K562 (cell line): ENCODE measurements at regions not wholly inside any gene's neighbourhood (a gene's known extent, or its start where the extent isn't known, plus 50 kb on each side); places are given as distances from the start of the nearest gene placed in this dataset.

Experiments
- ATAC-seq: fragments of 200-7000 bp; cut with Tn5 transposase; 3 replicates; pipeline ENCODE4 v1.9.1; 2020; ENCODE audit warnings: moderate library complexity
- BruUV-seq: library from RNA; stranded (reverse); fragments of 400-500 nt; replicated peaks from 2 replicates; lab custom pipeline; 2021; lab: Mats Ljungman, UMichigan
- CTCF ChIA-PET: fragments of 300-600 bp; formaldehyde crosslinking; extraction: SDS; loops from one replicate; lab custom pipeline; 2021; ENCODE audit warnings: low intra/inter-chr PET ratio; lab: Yijun Ruan, JAX
- POLR2A ChIA-PET: fragments of 300-600, 350-650 bp; sonication (Branson Sonifier 250); formaldehyde crosslinking; extraction: SDS; loops from one replicate; lab custom pipeline; 2021; ENCODE audit warnings: antibody characterized with exemption, inconsistent platforms; lab: Yijun Ruan, JAX
- DNase-seq, 4 experiments: peaks; one replicate each; pipeline versions ENCODE4 v3.0.0 to v3.0.0-alpha.2; 2011 to 2018; ENCODE audit warnings: low spot score in 3 of 4, mixed read lengths in 3 of 4; ENCODE audit errors: extremely low read depth in 1 of 4
- FAIRE-seq: peaks from 2 replicates; lab custom pipeline; 2011; peaks lifted over from hg19 to GRCh38; lab: Jason Lieb, UNC
- H2AFZ ChIP-seq: 2 replicates; pipeline ENCODE4 v1.6.0; 2011; ENCODE audit warnings: low read depth, low read length, control low read depth, inconsistent platforms
- H3K27ac ChIP-seq: fragments of 200-600 bp; 3 replicates; pipeline ENCODE4 v1.8.0; 2011; ENCODE audit warnings: low read depth, mild to moderate bottlenecking, control low read depth, inconsistent platforms, low read length, moderate library complexity, mixed read lengths; ENCODE audit errors: extremely low read depth
- H3K27me3 ChIP-seq, 2 experiments: fragments of 300-600 bp in 1 of 2; 2 replicates in 1 of 2; 3 replicates in 1 of 2; pipeline versions ENCODE4 v1.6.0 to v1.8.0; 2011; ENCODE audit warnings: inconsistent platforms in 2 of 2, low read length in 2 of 2, mild to moderate bottlenecking in 1 of 2, mixed read lengths in 1 of 2, moderate library complexity in 1 of 2; ENCODE audit not compliant: control insufficient read depth in 2 of 2, insufficient read depth in 2 of 2
- H3K36me3 ChIP-seq: fragments of 300-600 bp; 3 replicates; pipeline ENCODE4 v1.8.0; 2011; ENCODE audit warnings: mild to moderate bottlenecking, low read length, inconsistent platforms; ENCODE audit not compliant: control insufficient read depth, insufficient read depth
- H3K4me1 ChIP-seq, 2 experiments: fragments of 200-600 bp in 1 of 2; replicated peaks in 1 of 2; 2 replicates in 1 of 2; 3 replicates in 1 of 2; pipeline versions ENCODE4 v1.5.1 to v1.8.0; 2011; ENCODE audit warnings: inconsistent platforms in 2 of 2, low read length in 2 of 2, mild to moderate bottlenecking in 1 of 2, mixed read lengths in 1 of 2, moderate library complexity in 1 of 2; ENCODE audit not compliant: control insufficient read depth in 2 of 2, insufficient read depth in 2 of 2
- H3K4me2 ChIP-seq: 2 replicates; pipeline ENCODE4 v1.6.1; 2011; ENCODE audit warnings: low read length, control low read depth, inconsistent platforms, mixed read lengths; ENCODE audit not compliant: insufficient read depth
- H3K4me3 ChIP-seq: fragments of 200-600 bp; sonication (generic), shearing (Covaris generic); 2 replicates; pipeline ENCODE4 v1.5.1; 2016; ENCODE audit warnings: control low read depth, inconsistent platforms
- H3K79me2 ChIP-seq: fragments of 200-600 bp; 3 replicates; pipeline ENCODE4 v1.8.0; 2011; ENCODE audit warnings: low read length, inconsistent platforms; ENCODE audit not compliant: control insufficient read depth, insufficient read depth
- H3K9ac ChIP-seq, 2 experiments: 2 replicates each; pipeline versions ENCODE4 v1.6.0 to v1.6.1; 2011; ENCODE audit warnings: low read depth in 2 of 2, low read length in 2 of 2, control low read depth in 1 of 2, inconsistent platforms in 1 of 2, mild to moderate bottlenecking in 1 of 2, mixed read lengths in 1 of 2; ENCODE audit not compliant: insufficient read depth in 1 of 2
- H3K9me1 ChIP-seq: one replicate; pipeline ENCODE4 v1.6.0; 2011; ENCODE audit warnings: inconsistent platforms, mild to moderate bottlenecking, low read length, moderate library complexity; ENCODE audit not compliant: control insufficient read depth, insufficient read depth
- H3K9me3 ChIP-seq: replicated peaks from 2 replicates; pipeline ENCODE4 v1.5.1; 2011; ENCODE audit warnings: low read depth, low read length, inconsistent platforms; ENCODE audit not compliant: control insufficient read depth, insufficient read depth
- H4K20me1 ChIP-seq: replicated peaks from 2 replicates; pipeline ENCODE4 v1.6.1; 2011; ENCODE audit warnings: low read length, inconsistent platforms, mixed read lengths; ENCODE audit not compliant: control insufficient read depth, insufficient read depth
- CC2D1A ChIP-seq: fragments of 450-650 bp; IDR thresholded peaks from 2 replicates; pipeline ENCODE4 v1.6.1; 2017; ENCODE audit warnings: mild to moderate bottlenecking
- CCNT2 ChIP-seq: IDR thresholded peaks from 2 replicates; pipeline ENCODE4 v1.6.1; 2011; ENCODE audit warnings: borderline replicate concordance, low read depth, mild to moderate bottlenecking, moderate library complexity, mixed read lengths, low read length; ENCODE audit not compliant: insufficient read length; ENCODE audit errors: extremely low read depth
- CHAMP1 ChIP-seq: fragments of 450-650 bp; IDR thresholded peaks from 2 replicates; pipeline ENCODE4 v1.6.1; 2016; ENCODE audit warnings: mild to moderate bottlenecking
- MEIS2 ChIP-seq: fragments of 450-650 bp; IDR thresholded peaks from 2 replicates; pipeline ENCODE4 v1.6.1; 2014; ENCODE audit warnings: mild to moderate bottlenecking; ENCODE audit not compliant: partially characterized antibody
- NFE2 ChIP-seq: IDR thresholded peaks from 2 replicates; pipeline ENCODE4 v1.6.1; 2014; ENCODE audit warnings: antibody characterized with exemption, low read depth
- PHF21A ChIP-seq: fragments of 450-650 bp; IDR thresholded peaks from 2 replicates; pipeline ENCODE4 v1.6.1; 2017; ENCODE audit warnings: low read depth, borderline replicate concordance
- RFX7 ChIP-seq: fragments of 250-450 bp; sonication (Bioruptor Pico); IDR thresholded peaks from 2 replicates; pipeline ENCODE4 v1.5.1; 2021; ENCODE audit warnings: mild to moderate bottlenecking
- ZNF609 ChIP-seq: sonication (generic); formaldehyde crosslinking; IDR thresholded peaks from 2 replicates; pipeline ENCODE4 v1.8.1; 2023; ENCODE audit warnings: missing genetic modification reagents, mild to moderate bottlenecking, borderline replicate concordance
- WGBS: fragments of 100-300 bp; shearing (Covaris generic); methylation state at CpG from one replicate; pipeline ENCODE4 v1.1.6; 2016; ENCODE audit warnings: low coverage, mixed read lengths; ENCODE audit not compliant: insufficient coverage; ENCODE audit errors: missing lambda C conversion rate; 5-methylcytosine and 5-hydroxymethylcytosine counted together
- in situ Hi-C: fragments of 300-500 bp; cut with MboI; formaldehyde crosslinking; loops from 4 replicates; pipeline ENCODE4 v1.15.0; 2018; ENCODE audit warnings: inconsistent platforms, mixed read lengths
- intact Hi-C: fragments of 100-400 bp; cut with micrococcal nuclease; formaldehyde crosslinking; loops from 2 replicates; pipeline ENCODE4 v1.14.2; 2022

- TF ChIP-seq NFE2: no peak
These were observed 650.2 kb upstream of the SLC39A10 start (continued) for GRCh38 chr2:195006856-195007255.

GRCh38 chr2:195003881-195004471, 653.0 kb upstream of the SLC39A10 start:
- Histone ChIP-seq H3K9me3 (no peaks in the 10 kb centered on the region), H3K27me3 (no peaks in the 10 kb centered on the region), H3K4me3 (no peak overlapping the region), H2AFZ (no peak overlapping the region), H3K36me3 (no peaks in the 10 kb centered on the region), H3K9ac (no peak overlapping the region), H3K4me1 (no peaks in the 10 kb centered on the region), H3K4me2 (no peak overlapping the region), H3K9me1 (no peaks in the 10 kb centered on the region), H3K27ac (no peak overlapping the region), H3K79me2 (no peaks in the 10 kb centered on the region), H4K20me1 (no peaks in the 10 kb centered on the region)
- FAIRE-seq (no peak), DNase-seq (no peak), ATAC-seq (no peak)
- BruUV-seq: no TSS peak
- in situ Hi-C loops (no loop called here), intact Hi-C loops (no loop called here)
- CTCF ChIA-PET: no interaction called here
- WGBS: 6% methylated on average over 3 of the region's 4 CpGs
- POLR2A ChIA-PET: no interaction called here
- TF ChIP-seq CC2D1A: no peak
- TF ChIP-seq PHF21A: no peak
- TF ChIP-seq MEIS2: no peak
- no peak for TF ChIP-seq RFX7
- no peak for TF ChIP-seq ZNF609
- no peak for TF ChIP-seq CCNT2
- TF ChIP-seq CHAMP1: no peak
